Panc1 (cell line): ENCODE measurements at regions not wholly inside any gene's neighbourhood (a gene's known extent, or its start where the extent isn't known, plus 50 kb on each side); places are given as distances from the start of the nearest gene placed in this dataset.

ENCODE experiments used
- ATAC-seq: fragments of 200-7000 bp; cut with Tn5 transposase; 2 replicates; pipeline ENCODE4 v1.9.1; 2020; ENCODE audit warnings: mild to moderate bottlenecking, moderate library complexity
- BruUV-seq: library from RNA; stranded (reverse); fragments of 400-500 nt; replicated peaks from 2 replicates; lab custom pipeline; 2021; lab: Mats Ljungman, UMichigan
- CTCF ChIA-PET: fragments of 300-600 bp; sonication (Branson Sonifier 250); formaldehyde crosslinking; loops from one replicate; lab custom pipeline; 2022; ENCODE audit warnings: antibody characterized with exemption; lab: Charles Lee
- POLR2A ChIA-PET: fragments of 300-600 bp; sonication (Branson Sonifier 250); formaldehyde crosslinking; loops from one replicate; lab custom pipeline; 2022; ENCODE audit warnings: antibody characterized with exemption; lab: Charles Lee
- DNase-seq: peaks from one replicate; pipeline ENCODE4 v3.0.0-alpha.2; 2010; ENCODE audit warnings: low read depth, low spot score
- H3K27ac ChIP-seq: 2 replicates; pipeline ENCODE4 v1.5.1; 2011; ENCODE audit warnings: mild to moderate bottlenecking, low read length, inconsistent platforms
- H3K27me3 ChIP-seq: fragments of 200-500 bp; sonication (Bioruptor generic); 2 replicates; pipeline ENCODE4 v1.6.0; 2014; ENCODE audit warnings: low read length, inconsistent platforms; ENCODE audit not compliant: control insufficient read depth, insufficient read depth
- H3K36me3 ChIP-seq: fragments of 200-500 bp; sonication (Bioruptor generic); 2 replicates; pipeline ENCODE4 v1.5.1; 2014; ENCODE audit warnings: inconsistent platforms, mild to moderate bottlenecking, low read length, moderate library complexity; ENCODE audit not compliant: control insufficient read depth, insufficient read depth
- H3K4me1 ChIP-seq: 2 replicates; pipeline ENCODE4 v1.5.1; 2011; ENCODE audit warnings: inconsistent platforms, mild to moderate bottlenecking, low read length, moderate library complexity; ENCODE audit not compliant: control insufficient read depth, insufficient read depth
- H3K4me3 ChIP-seq, 2 experiments: 2 replicates each; pipeline ENCODE4 v1.5.1; 2011 to 2012; ENCODE audit warnings: low read depth in 2 of 2, low read length in 2 of 2, mild to moderate bottlenecking in 2 of 2, inconsistent platforms in 1 of 2, moderate library complexity in 1 of 2
- H3K9me3 ChIP-seq: fragments of 200-500 bp; sonication (Bioruptor generic); 2 replicates; pipeline ENCODE4 v1.5.1; 2014; ENCODE audit warnings: low read depth, mild to moderate bottlenecking, inconsistent platforms, low read length, moderate library complexity; ENCODE audit not compliant: control insufficient read depth, insufficient read depth
- CTCF ChIP-seq: fragments of 450-650 bp; IDR thresholded peaks from 2 replicates; pipeline ENCODE4 v1.5.1; 2017; ENCODE audit warnings: mild to moderate bottlenecking
- POLR2AphosphoS5 ChIP-seq: IDR thresholded peaks from 2 replicates; pipeline ENCODE4 v1.6.1; 2012; ENCODE audit warnings: mild to moderate bottlenecking, low read depth, low read length, moderate library complexity
- REST ChIP-seq, 2 experiments: IDR thresholded peaks; 2 replicates each; pipeline ENCODE4 v1.6.1; 2011 to 2012; ENCODE audit warnings: low read depth in 2 of 2, control low read depth in 1 of 2, low read length in 1 of 2, mild to moderate bottlenecking in 1 of 2, moderate library complexity in 1 of 2; ENCODE audit not compliant: insufficient read depth in 1 of 2
- SIN3A ChIP-seq: IDR thresholded peaks from 2 replicates; pipeline ENCODE4 v1.6.1; 2012; ENCODE audit warnings: low read depth, mild to moderate bottlenecking, low read length, moderate library complexity, borderline replicate concordance; ENCODE audit not compliant: insufficient read depth
- TCF7L2 ChIP-seq: IDR thresholded peaks from 2 replicates; pipeline ENCODE4 v1.6.1; 2011; ENCODE audit warnings: mild to moderate bottlenecking, low read depth, low read length, inconsistent platforms
- in situ Hi-C: cut with HindIII; loops from 2 replicates; pipeline ENCODE4 v1.10.0; 2016; ENCODE audit warnings: low sequenced_read_pairs, low pct_unique_long_range_greater_than_20kb
- intact Hi-C: fragments of 100-400 bp; cut with micrococcal nuclease; formaldehyde crosslinking; loops from one replicate; pipeline ENCODE4 v1.10.0; 2022; ENCODE audit not compliant: unreplicated experiment

- no peak for DNase-seq
- Histone ChIP-seq H3K27me3 (peaks cover 28% of the 10 kb centered on the region), H3K4me1 (no peaks in the 10 kb centered on the region), H3K27ac (no peak overlapping the region), H3K4me3 (no peak overlapping the region), H3K9me3 (peaks cover 8% of the 10 kb centered on the region; the same call in 1 of the 2 replicates), H3K36me3 (no peaks in the 10 kb centered on the region)
- TF ChIP-seq POLR2AphosphoS5 (no peak), SIN3A (no peak), CTCF (no peak), TCF7L2 (no peak)
- intact Hi-C loops (no loop called here), in situ Hi-C loops (no loop called here)
- ChIA-PET CTCF (no interaction called here), POLR2A (interaction anchor here (0.7 kb wide), 1 partner anchor 119 kb away, joined by 3 read pairs; no protein-coding TSS in a partner anchor)
- peak; percentile 50 for ATAC-seq
- BruUV-seq, result no TSS peak
Observed at GRCh38 chr18:78704971-78705461, 274.6 kb upstream of the SALL3 start.

- ATAC-seq, result no peak
- no peaks in the 10 kb centered on the region for H3K4me1 ChIP-seq
- no peak for DNase-seq
- no peak overlapping the region for H3K27ac ChIP-seq
- ChIA-PET POLR2A (no interaction called here), CTCF (no interaction called here)
- TF ChIP-seq CTCF (no peak), REST (IDR thresholded peaks at IDR 0.05; ENCODE audit: insufficient read depth in 1 of 2, low read depth in 2 of 2, low read length in 1 of 2) (no peak), TCF7L2 (no peak), SIN3A (no peak), POLR2AphosphoS5 (no peak)
- intact Hi-C loops (no loop called here), in situ Hi-C loops (no loop called here)
- peaks cover 25% of the 10 kb centered on the region; the same call in 1 of the 2 replicates for H3K27me3 ChIP-seq
- BruUV-seq, result no TSS peak
- H3K4me3 ChIP-seq, result no peak overlapping the region
- H3K36me3 ChIP-seq, result no peaks in the 10 kb centered on the region
- H3K9me3 ChIP-seq, result peaks cover 8% of the 10 kb centered on the region; the same call in 1 of the 2 replicates
Observed at GRCh38 chr18:78709261-78709809, 270.3 kb upstream of the SALL3 start.
